Suprapubic skin (tissue), 4 donors: ENCODE measurements at regions not wholly inside any gene's neighbourhood (a gene's known extent, or its start where the extent isn't known, plus 50 kb on each side); places are given as distances from the start of the nearest gene placed in this dataset.

Source experiments
- DNase-seq, 2 donors: peaks; one replicate each; pipeline ENCODE4 v3.0.0-alpha.2; 2019; ENCODE audit warnings: low spot score in 2 of 2
- H3K27ac ChIP-seq: fragments of 200-600 bp; sonication (generic); one replicate; pipeline ENCODE4 v1.5.1; 2019
- H3K27me3 ChIP-seq: fragments of 200-600 bp; sonication (generic); one replicate; pipeline ENCODE4 v1.5.1; 2019
- H3K36me3 ChIP-seq: fragments of 200-600 bp; sonication (generic); one replicate; pipeline ENCODE4 v1.5.1; 2019
- H3K4me1 ChIP-seq: fragments of 200-600 bp; sonication (generic); one replicate; pipeline ENCODE4 v1.5.1; 2019
- H3K4me3 ChIP-seq: fragments of 200-600 bp; sonication (generic); one replicate; pipeline ENCODE4 v1.5.1; 2019; ENCODE audit warnings: mild to moderate bottlenecking
- H3K9me3 ChIP-seq: fragments of 200-600 bp; sonication (generic); one replicate; pipeline ENCODE4 v1.5.1; 2019
- CTCF ChIP-seq, 2 donors: fragments of 200-600 bp in 1 of 2; fragments of 450-650 bp in 1 of 2; sonication (generic) in 1 of 2; IDR thresholded peaks; one replicate each; pipeline ENCODE4 v1.5.1; 2016 to 2019; ENCODE audit warnings: antibody characterized with exemption in 2 of 2, mild to moderate bottlenecking in 1 of 2, moderate library complexity in 1 of 2
- EP300 ChIP-seq: sonication (generic); formaldehyde crosslinking; IDR thresholded peaks from one replicate; pipeline ENCODE4 v1.6.1; 2017; ENCODE audit warnings: antibody characterized with exemption
- POLR2A ChIP-seq, 2 donors: fragments of 450-650 bp; IDR thresholded peaks; one replicate each; pipeline ENCODE4 v1.6.1; 2017; ENCODE audit warnings: antibody characterized with exemption in 2 of 2, mild to moderate bottlenecking in 2 of 2, moderate library complexity in 2 of 2
- POLR2AphosphoS5 ChIP-seq, 3 donors: sonication (generic); formaldehyde crosslinking; IDR thresholded peaks; one replicate each; pipeline ENCODE4 v1.6.1; 2017; ENCODE audit warnings: antibody characterized with exemption in 3 of 3
- WGBS: methylation state at CpG from one replicate; pipeline ENCODE4 v1.1.5; 2018; 5-methylcytosine and 5-hydroxymethylcytosine counted together

- DNase-seq = no peak
- no peak overlapping the region for H3K27ac ChIP-seq
- H3K36me3 ChIP-seq = no peaks in the 10 kb centered on the region
- peaks cover 8% of the 10 kb centered on the region for H3K4me1 ChIP-seq
- H3K27me3 ChIP-seq = peaks cover 7% of the 10 kb centered on the region
- H3K9me3 ChIP-seq = no peaks in the 10 kb centered on the region
- 82% methylated on average over 12 of the region's 12 CpGs for WGBS
- TF ChIP-seq CTCF (IDR thresholded peaks at IDR 0.05) (peak in 1 of 2 donors; percentile 25), POLR2AphosphoS5 (IDR thresholded peaks at IDR 0.05) (no peak)
- no peak overlapping the region for H3K4me3 ChIP-seq
Measured at GRCh38 chr6:217048-217659, 75.1 kb upstream of the DUSP22 start.

GRCh38 chr6:218153-219018, 73.9 kb upstream of the DUSP22 start:
- Histone ChIP-seq H3K27me3 (peaks cover 8% of the 10 kb centered on the region), H3K4me3 (no peak overlapping the region), H3K27ac (no peak overlapping the region), H3K36me3 (no peaks in the 10 kb centered on the region), H3K9me3 (no peaks in the 10 kb centered on the region), H3K4me1 (peaks cover 8% of the 10 kb centered on the region)
- TF ChIP-seq POLR2A (IDR thresholded peaks at IDR 0.05) = no peak
- no peak for TF ChIP-seq POLR2AphosphoS5 (IDR thresholded peaks at IDR 0.05)
- TF ChIP-seq EP300 = no peak
- no peak for TF ChIP-seq CTCF (IDR thresholded peaks at IDR 0.05)
- DNase-seq = peak in 1 of 2 donors; percentile 64
- 88% methylated on average over 21 of the region's 22 CpGs for WGBS

GRCh38 chr6:219019-219570, 73.2 kb upstream of the DUSP22 start:
- TF ChIP-seq POLR2A (IDR thresholded peaks at IDR 0.05) = no peak
- no peak for TF ChIP-seq POLR2AphosphoS5 (IDR thresholded peaks at IDR 0.05)
- TF ChIP-seq CTCF (IDR thresholded peaks at IDR 0.05) = no peak
- no peak for TF ChIP-seq EP300
- Histone ChIP-seq H3K4me1 (peaks cover 8% of the 10 kb centered on the region), H3K27me3 (peaks cover 14% of the 10 kb centered on the region), H3K27ac (no peak overlapping the region), H3K4me3 (no peak overlapping the region), H3K9me3 (no peaks in the 10 kb centered on the region), H3K36me3 (no peaks in the 10 kb centered on the region)
- 66% methylated on average over 3 of the region's 3 CpGs for WGBS
- peak in 1 of 2 donors; percentile 54 for DNase-seq

GRCh38 chr6:219641-220198, 72.6 kb upstream of the DUSP22 start:
- no peaks in the 10 kb centered on the region for H3K36me3 ChIP-seq
- no peak overlapping the region for H3K4me3 ChIP-seq
- H3K27me3 ChIP-seq = peaks cover 16% of the 10 kb centered on the region
- no peaks in the 10 kb centered on the region for H3K9me3 ChIP-seq
- WGBS = 63% methylated on average over 17 of the region's 17 CpGs
- DNase-seq = peak in 1 of 2 donors; percentile 82
- H3K4me1 ChIP-seq = peaks cover 13% of the 10 kb centered on the region
- TF ChIP-seq CTCF (IDR thresholded peaks at IDR 0.05) (no peak), POLR2AphosphoS5 (IDR thresholded peaks at IDR 0.05) (no peak), POLR2A (IDR thresholded peaks at IDR 0.05) (no peak), EP300 (no peak)
- H3K27ac ChIP-seq = no peak overlapping the region

GRCh38 chr6:220312-220711, 72.0 kb upstream of the DUSP22 start:
- H3K27me3 ChIP-seq = peaks cover 16% of the 10 kb centered on the region
- no peak overlapping the region for H3K27ac ChIP-seq
- DNase-seq = no peak
- no peak overlapping the region for H3K4me3 ChIP-seq
- peaks cover 17% of the 10 kb centered on the region for H3K4me1 ChIP-seq
- H3K36me3 ChIP-seq = no peaks in the 10 kb centered on the region
- H3K9me3 ChIP-seq = no peaks in the 10 kb centered on the region
- TF ChIP-seq CTCF (IDR thresholded peaks at IDR 0.05) (no peak), POLR2A (IDR thresholded peaks at IDR 0.05) (no peak), EP300 (no peak), POLR2AphosphoS5 (IDR thresholded peaks at IDR 0.05) (no peak)
- WGBS = 93% methylated on average over 4 of the region's 4 CpGs
